Endothelial cell of umbilical vein (primary cell): ENCODE measurements at regions not wholly inside any gene's neighbourhood (a gene's known extent, or its start where the extent isn't known, plus 50 kb on each side); places are given as distances from the start of the nearest gene placed in this dataset.

Experiments used
- EZH2 ChIP-seq: IDR thresholded peaks from 2 replicates; pipeline ENCODE4 v1.6.1; 2012; ENCODE audit warnings: borderline replicate concordance, low read depth, mild to moderate bottlenecking, moderate library complexity, low read length, inconsistent platforms; ENCODE audit not compliant: severe bottlenecking
- FOS ChIP-seq: IDR thresholded peaks from 2 replicates; pipeline ENCODE4 v1.6.1; 2011; ENCODE audit warnings: mild to moderate bottlenecking, low read length, moderate library complexity, borderline replicate concordance; ENCODE audit not compliant: insufficient read depth
- GATA2 ChIP-seq: IDR thresholded peaks from 2 replicates; pipeline ENCODE4 v1.7.0; 2011; ENCODE audit warnings: low read depth, mild to moderate bottlenecking, moderate library complexity, mixed read lengths, low read length; ENCODE audit not compliant: insufficient read length, insufficient read depth
- MYC ChIP-seq: IDR thresholded peaks from one replicate; pipeline ENCODE4 v1.6.1; 2011; ENCODE audit warnings: mild to moderate bottlenecking, low read depth, low read length
- POLR2A ChIP-seq: IDR thresholded peaks from 2 replicates; pipeline ENCODE4 v1.6.1; 2012; ENCODE audit warnings: low read depth, mild to moderate bottlenecking, control low read depth, low read length
- POLR2AphosphoS5 ChIP-seq: IDR thresholded peaks from 2 replicates; pipeline ENCODE4 v1.6.1; 2012; ENCODE audit warnings: low read depth, mild to moderate bottlenecking, control low read depth, low read length, moderate library complexity; ENCODE audit not compliant: insufficient read depth
- TF ChIP-seq, protein P1 (sequence below), 2 donors: IDR thresholded peaks; 1 replicate in 1 of 2; 2 replicates in 1 of 2; pipeline ENCODE4 v1.5.1; 2011; ENCODE audit warnings: low read length in 2 of 2, mild to moderate bottlenecking in 2 of 2, moderate library complexity in 2 of 2, control low read depth in 1 of 2, inconsistent platforms in 1 of 2, low read depth in 1 of 2; ENCODE audit not compliant: insufficient read depth in 1 of 2; ENCODE audit errors: extremely low read depth in 1 of 2

DNA sequence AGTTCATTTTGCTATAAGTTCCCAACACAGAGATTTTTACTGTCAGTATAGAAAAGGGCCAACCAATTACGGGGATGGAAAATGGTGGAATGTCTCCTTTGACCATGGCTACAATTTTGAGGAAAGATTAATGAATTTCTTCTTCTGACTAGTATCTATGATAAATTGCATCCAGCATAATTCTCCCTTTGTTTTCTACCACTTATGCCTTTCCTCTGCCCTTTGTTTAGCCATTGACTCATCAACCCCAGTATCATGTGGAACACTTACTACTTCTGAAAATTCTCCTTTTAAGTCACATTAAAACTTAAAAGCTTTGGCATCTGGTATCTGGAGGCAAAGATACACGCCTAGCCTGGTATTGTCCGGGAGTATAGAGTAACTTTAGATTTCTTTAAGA lies 92.9 kb upstream of the CADPS start:
- TF ChIP-seq, protein P1, sequence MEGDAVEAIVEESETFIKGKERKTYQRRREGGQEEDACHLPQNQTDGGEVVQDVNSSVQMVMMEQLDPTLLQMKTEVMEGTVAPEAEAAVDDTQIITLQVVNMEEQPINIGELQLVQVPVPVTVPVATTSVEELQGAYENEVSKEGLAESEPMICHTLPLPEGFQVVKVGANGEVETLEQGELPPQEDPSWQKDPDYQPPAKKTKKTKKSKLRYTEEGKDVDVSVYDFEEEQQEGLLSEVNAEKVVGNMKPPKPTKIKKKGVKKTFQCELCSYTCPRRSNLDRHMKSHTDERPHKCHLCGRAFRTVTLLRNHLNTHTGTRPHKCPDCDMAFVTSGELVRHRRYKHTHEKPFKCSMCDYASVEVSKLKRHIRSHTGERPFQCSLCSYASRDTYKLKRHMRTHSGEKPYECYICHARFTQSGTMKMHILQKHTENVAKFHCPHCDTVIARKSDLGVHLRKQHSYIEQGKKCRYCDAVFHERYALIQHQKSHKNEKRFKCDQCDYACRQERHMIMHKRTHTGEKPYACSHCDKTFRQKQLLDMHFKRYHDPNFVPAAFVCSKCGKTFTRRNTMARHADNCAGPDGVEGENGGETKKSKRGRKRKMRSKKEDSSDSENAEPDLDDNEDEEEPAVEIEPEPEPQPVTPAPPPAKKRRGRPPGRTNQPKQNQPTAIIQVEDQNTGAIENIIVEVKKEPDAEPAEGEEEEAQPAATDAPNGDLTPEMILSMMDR (IDR thresholded peaks at IDR 0.05; ENCODE audit: extremely low read depth in 1 of 2, insufficient read depth in 1 of 2, low read depth in 1 of 2, low read length in 2 of 2): no peak
- TF ChIP-seq POLR2A: no peak
- no peak for TF ChIP-seq EZH2
- no peak for TF ChIP-seq MYC
- TF ChIP-seq POLR2AphosphoS5: no peak
- TF ChIP-seq FOS: no peak
- no peak for TF ChIP-seq GATA2
